Coronary artery (tissue), 2 donors: ENCODE measurements at regions not wholly inside any gene's neighbourhood (a gene's known extent, or its start where the extent isn't known, plus 50 kb on each side); places are given as distances from the start of the nearest gene placed in this dataset.
"Not testable (repeated sequence)": the region's sequence is repeated elsewhere in the genome, so short reads cannot be mapped to it uniquely, and the experiment has no call there.

Experiments used
- DNase-seq: peaks from one replicate; pipeline ENCODE4 v3.0.0-alpha.2; 2017; ENCODE audit warnings: low spot score
- H3K27ac ChIP-seq, 2 donors: fragments of 200-600 bp; sonication (generic); one replicate each; pipeline ENCODE4 v1.5.1; 2016 to 2019
- H3K4me3 ChIP-seq: fragments of 200-600 bp; sonication (generic); 2 replicates; pipeline ENCODE4 v1.5.1; 2016; ENCODE audit warnings: mild to moderate bottlenecking, moderate library complexity
- TF ChIP-seq, protein P1 (sequence below): fragments of 200-600 bp; sonication (generic); IDR thresholded peaks from one replicate; pipeline ENCODE4 v1.5.1; 2019; ENCODE audit warnings: antibody characterized with exemption

DNA sequence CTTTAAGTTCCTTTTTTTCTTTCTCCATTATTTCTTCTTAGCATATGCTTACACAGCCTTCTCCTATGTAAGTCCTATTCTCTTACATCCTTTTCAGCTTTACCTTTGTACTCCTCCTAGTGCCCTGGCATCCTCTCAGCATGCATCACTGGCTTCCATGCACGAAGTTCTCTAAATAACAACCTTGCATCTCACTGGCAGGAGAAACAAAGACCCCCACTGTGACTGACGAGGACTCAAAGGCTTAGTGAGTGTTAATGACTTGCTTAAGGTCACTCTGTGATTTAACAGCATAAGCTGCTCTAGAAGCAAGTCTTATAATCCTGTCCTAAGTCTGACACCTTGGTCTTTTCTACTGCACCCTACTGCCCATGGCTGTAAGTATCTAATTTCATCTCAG lies 1236.0 kb upstream of the CELF4 start:
- Histone ChIP-seq H3K27ac (no peak overlapping the region), H3K4me3 (no peak overlapping the region)
- TF ChIP-seq, protein P1, sequence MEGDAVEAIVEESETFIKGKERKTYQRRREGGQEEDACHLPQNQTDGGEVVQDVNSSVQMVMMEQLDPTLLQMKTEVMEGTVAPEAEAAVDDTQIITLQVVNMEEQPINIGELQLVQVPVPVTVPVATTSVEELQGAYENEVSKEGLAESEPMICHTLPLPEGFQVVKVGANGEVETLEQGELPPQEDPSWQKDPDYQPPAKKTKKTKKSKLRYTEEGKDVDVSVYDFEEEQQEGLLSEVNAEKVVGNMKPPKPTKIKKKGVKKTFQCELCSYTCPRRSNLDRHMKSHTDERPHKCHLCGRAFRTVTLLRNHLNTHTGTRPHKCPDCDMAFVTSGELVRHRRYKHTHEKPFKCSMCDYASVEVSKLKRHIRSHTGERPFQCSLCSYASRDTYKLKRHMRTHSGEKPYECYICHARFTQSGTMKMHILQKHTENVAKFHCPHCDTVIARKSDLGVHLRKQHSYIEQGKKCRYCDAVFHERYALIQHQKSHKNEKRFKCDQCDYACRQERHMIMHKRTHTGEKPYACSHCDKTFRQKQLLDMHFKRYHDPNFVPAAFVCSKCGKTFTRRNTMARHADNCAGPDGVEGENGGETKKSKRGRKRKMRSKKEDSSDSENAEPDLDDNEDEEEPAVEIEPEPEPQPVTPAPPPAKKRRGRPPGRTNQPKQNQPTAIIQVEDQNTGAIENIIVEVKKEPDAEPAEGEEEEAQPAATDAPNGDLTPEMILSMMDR: no peak
- no peak for DNase-seq

DNA sequence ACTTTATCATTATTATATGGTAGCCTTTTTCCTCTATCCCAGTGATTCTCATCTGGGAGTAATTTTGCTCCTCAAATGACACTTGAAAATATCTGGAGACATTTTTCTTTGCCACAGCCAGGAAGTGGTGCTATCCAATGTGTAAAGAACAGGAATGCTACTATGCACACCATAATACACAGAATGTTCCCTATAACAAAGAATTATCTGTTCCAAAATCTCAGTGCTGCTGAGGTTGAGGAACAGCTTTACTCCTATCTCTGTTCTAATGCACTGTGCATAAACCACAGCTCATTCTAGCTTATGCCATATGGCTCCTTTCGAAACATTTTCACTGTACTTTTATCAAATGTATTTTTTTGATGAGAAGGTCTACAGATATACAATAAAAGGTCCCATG lies 1231.2 kb upstream of the CELF4 start:
- DNase-seq: no peak
- no peak overlapping the region for H3K27ac ChIP-seq
- no peak overlapping the region for H3K4me3 ChIP-seq
- TF ChIP-seq, protein P1: no peak

DNA sequence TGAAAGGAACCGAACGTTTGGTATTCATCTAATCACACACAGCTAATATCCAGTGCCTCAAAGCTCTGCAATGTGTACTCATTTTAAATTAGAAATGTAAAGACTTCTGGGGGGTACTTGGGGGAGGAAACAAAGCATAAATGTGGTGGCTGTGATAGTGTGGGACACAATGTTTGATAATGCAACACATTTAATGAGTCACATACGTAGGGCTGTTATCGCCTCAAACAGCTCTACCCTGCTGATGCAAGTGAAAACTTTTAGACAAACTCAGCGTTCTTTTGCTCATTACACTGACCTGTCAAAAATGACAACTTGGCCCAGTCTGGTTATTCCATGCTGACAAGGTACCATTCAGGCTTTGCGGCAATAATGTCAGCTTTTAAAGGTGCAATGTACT lies 1227.1 kb upstream of the CELF4 start:
- no peak for DNase-seq

DNA sequence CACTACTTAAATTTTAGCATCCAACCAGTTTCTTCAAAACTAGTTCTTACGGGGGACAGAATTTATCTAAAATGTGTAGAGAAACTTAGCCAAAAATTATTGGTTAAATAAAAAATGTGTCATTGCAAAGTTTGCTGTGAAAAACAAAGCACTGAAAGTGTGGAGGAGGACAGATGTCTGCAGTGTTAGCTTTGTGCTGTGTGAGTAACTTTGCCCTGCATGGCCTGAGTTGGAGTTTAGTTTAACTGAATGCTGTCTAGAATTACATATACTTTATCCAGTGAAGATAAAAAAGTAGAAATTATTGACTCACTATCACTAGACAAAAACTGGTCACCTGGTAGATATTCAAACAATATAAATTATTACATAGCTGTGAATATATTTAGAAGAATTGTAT lies 1225.2 kb upstream of the CELF4 start:
- TF ChIP-seq, protein P1: no peak
- no peak for DNase-seq
- no peak overlapping the region for H3K4me3 ChIP-seq
- no peak overlapping the region for H3K27ac ChIP-seq

More for the DNA sequence above, 1227.1 kb upstream of the CELF4 start:
- TF ChIP-seq, protein P1: no peak
- Histone ChIP-seq H3K4me3 (no peak overlapping the region), H3K27ac (no peak overlapping the region)

DNA sequence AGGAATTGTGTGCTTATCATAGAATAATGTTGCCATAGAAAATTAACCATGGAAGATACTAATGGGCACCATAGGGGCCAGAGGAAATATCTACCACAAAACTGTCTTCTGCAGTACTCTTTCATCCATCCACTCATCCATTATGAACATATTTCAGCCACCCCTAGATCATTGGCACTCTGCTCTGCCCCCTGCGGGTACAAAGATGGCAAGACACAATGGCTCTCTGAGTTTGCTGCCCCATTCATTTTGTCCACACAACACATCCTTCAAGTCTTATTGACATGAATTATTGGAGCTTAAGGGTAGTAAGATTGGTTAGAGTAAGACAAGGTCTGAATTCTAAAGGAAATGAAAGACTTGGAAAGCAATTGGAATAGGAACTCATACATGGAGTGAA lies 1224.7 kb upstream of the CELF4 start:
- H3K27ac ChIP-seq: no peak overlapping the region
- H3K4me3 ChIP-seq: no peak overlapping the region
- no peak for DNase-seq
- TF ChIP-seq, protein P1: no peak

DNA sequence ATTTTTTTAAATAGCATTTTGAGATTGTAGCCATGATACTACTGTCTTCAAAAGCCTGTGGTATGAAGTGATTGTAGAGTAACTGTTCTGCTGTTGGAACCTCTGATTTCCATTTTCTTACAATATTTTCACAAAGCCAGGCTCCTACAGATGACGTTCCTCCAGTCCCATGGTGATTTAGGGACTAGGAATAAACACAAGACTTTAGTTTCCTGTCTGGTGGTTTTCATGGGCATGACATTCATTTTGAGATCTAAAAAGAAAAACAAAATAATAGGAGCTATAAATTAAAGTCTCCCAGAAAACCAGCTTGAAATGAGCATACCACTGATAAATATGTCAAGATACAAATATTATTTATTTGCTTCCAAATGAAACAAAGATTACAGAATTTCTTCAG lies 1223.5 kb upstream of the CELF4 start:
- Histone ChIP-seq H3K4me3 (no peak overlapping the region), H3K27ac (no peak overlapping the region)
- DNase-seq: no peak
- TF ChIP-seq, protein P1: no peak

DNA sequence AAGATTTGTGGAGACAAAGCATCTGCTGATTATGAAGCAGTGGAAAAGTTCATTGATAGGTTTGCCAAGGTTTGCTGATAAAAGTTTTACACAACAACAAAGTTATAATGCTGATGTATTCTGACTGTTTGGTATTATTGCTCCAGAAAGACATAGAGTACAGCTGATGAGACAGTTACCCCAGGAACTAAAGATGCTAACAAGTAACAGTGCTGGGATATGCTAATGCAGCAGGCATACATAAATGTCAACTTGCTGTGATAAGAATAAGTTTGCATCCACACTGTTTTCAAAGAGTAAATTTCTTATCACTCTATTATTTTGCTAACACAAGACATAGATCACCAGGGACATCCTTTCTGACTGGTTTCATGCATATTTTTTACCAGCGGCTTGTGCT lies 1221.3 kb upstream of the CELF4 start:
- TF ChIP-seq, protein P1: no peak
- no peak for DNase-seq
- Histone ChIP-seq H3K4me3 (no peak overlapping the region), H3K27ac (no peak overlapping the region)

DNA sequence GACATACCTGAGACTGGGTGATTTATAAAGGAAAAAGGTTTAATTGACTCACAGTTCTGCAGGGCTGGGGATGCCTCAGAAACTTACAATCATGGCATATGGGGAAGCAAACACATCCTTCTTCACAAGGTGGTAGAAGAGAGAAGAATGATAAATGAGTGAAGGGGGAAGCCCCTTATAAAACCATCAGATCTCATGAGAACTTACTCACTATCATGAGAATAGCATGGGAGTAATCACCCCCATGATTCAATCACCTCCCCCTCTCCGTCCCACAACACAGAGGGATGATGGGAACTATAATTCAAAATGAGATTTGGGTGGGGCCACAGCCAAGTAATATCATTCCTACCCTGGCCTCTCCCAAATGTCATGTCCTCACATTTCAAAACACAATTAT lies 1206.0 kb upstream of the CELF4 start:
- not testable (repeated sequence) for DNase-seq, H3K4me3 ChIP-seq, H3K27ac ChIP-seq
